HUES6 (cell line): ENCODE measurements at regions not wholly inside any gene's neighbourhood (a gene's known extent, or its start where the extent isn't known, plus 50 kb on each side); places are given as distances from the start of the nearest gene placed in this dataset.

Experiments
- H3K27ac ChIP-seq: 2 replicates; pipeline ENCODE4 v1.7.0; 2013; ENCODE audit warnings: low read depth, mild to moderate bottlenecking, low read length, inconsistent platforms
- H3K27me3 ChIP-seq: 2 replicates; pipeline ENCODE4 v1.6.1; 2013; ENCODE audit warnings: low read length; ENCODE audit not compliant: control insufficient read depth, insufficient read depth
- H3K36me3 ChIP-seq: 2 replicates; pipeline ENCODE4 v1.6.1; 2013; ENCODE audit warnings: low read length; ENCODE audit not compliant: control insufficient read depth, insufficient read depth
- H3K4me1 ChIP-seq: 2 replicates; pipeline ENCODE4 v1.6.1; 2013; ENCODE audit warnings: low read length; ENCODE audit not compliant: control insufficient read depth, insufficient read depth
- H3K4me3 ChIP-seq: 2 replicates; pipeline ENCODE4 v1.5.1; 2013; ENCODE audit warnings: low read depth, low read length
- H3K9ac ChIP-seq: one replicate; pipeline ENCODE4 v1.6.1; 2013; ENCODE audit warnings: mild to moderate bottlenecking, low read length
- H3K9me3 ChIP-seq: 2 replicates; pipeline ENCODE4 v1.6.1; 2013; ENCODE audit warnings: low read depth, low read length; ENCODE audit not compliant: control insufficient read depth, insufficient read depth

- Histone ChIP-seq H3K9ac (no peak overlapping the region), H3K27ac (no peak overlapping the region), H3K27me3 (no peaks in the 10 kb centered on the region)
Measured at GRCh38 chr3:22208844-22209243, 457.8 kb upstream of the ZNF385D start.

DNA sequence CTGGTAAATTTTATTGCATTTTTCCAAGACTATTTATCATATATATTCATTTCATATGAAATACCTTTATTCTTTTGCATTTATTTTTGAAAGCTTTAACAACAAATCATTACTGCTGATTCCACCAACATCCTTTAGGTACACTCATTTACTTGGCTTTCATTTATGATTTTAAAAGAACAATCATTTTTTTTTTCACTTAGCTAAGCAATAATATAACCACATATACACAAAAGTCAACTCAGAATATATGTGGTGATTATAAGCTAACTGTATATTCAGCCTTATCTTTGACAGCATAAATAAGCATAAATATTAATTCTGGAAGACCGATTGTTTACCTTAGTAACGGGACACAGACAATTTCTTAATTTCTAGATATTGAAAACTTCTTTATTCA is 458.6 kb upstream of the ZNF385D start:
- no peak overlapping the region for H3K4me3 ChIP-seq
- H3K9me3 ChIP-seq, result no peaks in the 10 kb centered on the region
- no peaks in the 10 kb centered on the region for H3K4me1 ChIP-seq
- no peak overlapping the region for H3K27ac ChIP-seq
- no peak overlapping the region for H3K9ac ChIP-seq
- H3K27me3 ChIP-seq, result no peaks in the 10 kb centered on the region
- no peaks in the 10 kb centered on the region for H3K36me3 ChIP-seq

More at GRCh38 chr3:22208844-22209243, 457.8 kb upstream of the ZNF385D start:
- Histone ChIP-seq H3K9me3 (no peaks in the 10 kb centered on the region), H3K4me3 (no peak overlapping the region), H3K4me1 (no peaks in the 10 kb centered on the region), H3K36me3 (no peaks in the 10 kb centered on the region)

GRCh38 chr3:22210693-22211092 is 459.7 kb upstream of the ZNF385D start:
- Histone ChIP-seq H3K27ac (no peak overlapping the region), H3K9ac (no peak overlapping the region), H3K4me3 (no peak overlapping the region), H3K36me3 (no peaks in the 10 kb centered on the region), H3K9me3 (no peaks in the 10 kb centered on the region), H3K27me3 (no peaks in the 10 kb centered on the region), H3K4me1 (no peaks in the 10 kb centered on the region)

GRCh38 chr3:22216601-22217000 is 465.6 kb upstream of the ZNF385D start:
- H3K4me1 ChIP-seq, result no peaks in the 10 kb centered on the region
- no peak overlapping the region for H3K4me3 ChIP-seq
- H3K9ac ChIP-seq, result no peak overlapping the region
- no peaks in the 10 kb centered on the region for H3K36me3 ChIP-seq
- H3K9me3 ChIP-seq, result no peaks in the 10 kb centered on the region
- H3K27ac ChIP-seq, result no peak overlapping the region
- no peaks in the 10 kb centered on the region for H3K27me3 ChIP-seq

DNA sequence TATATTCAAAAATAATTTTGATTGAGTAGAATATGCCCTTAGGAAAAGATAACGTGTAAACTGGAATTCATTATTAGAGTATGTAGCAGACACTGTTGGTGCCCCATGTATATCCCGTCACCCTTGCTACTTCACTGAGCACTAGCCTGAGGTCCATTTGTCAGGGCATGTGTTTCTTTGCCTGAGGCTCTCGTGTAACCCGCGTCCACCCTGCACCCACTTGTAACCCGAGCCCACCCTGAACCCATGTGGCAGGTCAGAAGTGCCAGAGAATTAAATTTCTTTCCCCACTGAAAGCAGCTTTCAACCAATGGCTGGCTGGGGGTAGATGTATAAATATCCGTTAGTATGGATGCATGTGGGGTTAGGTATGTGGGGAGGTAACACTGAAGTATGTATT is 474.2 kb upstream of the ZNF385D start:
- no peak overlapping the region for H3K9ac ChIP-seq
- no peaks in the 10 kb centered on the region for H3K27me3 ChIP-seq
- no peaks in the 10 kb centered on the region for H3K9me3 ChIP-seq
- H3K36me3 ChIP-seq, result no peaks in the 10 kb centered on the region
- H3K27ac ChIP-seq, result no peak overlapping the region
- no peaks in the 10 kb centered on the region for H3K4me1 ChIP-seq
- no peak overlapping the region for H3K4me3 ChIP-seq

GRCh38 chr3:22228705-22229104 is 477.7 kb upstream of the ZNF385D start:
- Histone ChIP-seq H3K36me3 (no peaks in the 10 kb centered on the region), H3K4me3 (no peak overlapping the region), H3K27ac (no peak overlapping the region), H3K4me1 (no peaks in the 10 kb centered on the region), H3K9ac (no peak overlapping the region), H3K27me3 (no peaks in the 10 kb centered on the region), H3K9me3 (no peaks in the 10 kb centered on the region)

DNA sequence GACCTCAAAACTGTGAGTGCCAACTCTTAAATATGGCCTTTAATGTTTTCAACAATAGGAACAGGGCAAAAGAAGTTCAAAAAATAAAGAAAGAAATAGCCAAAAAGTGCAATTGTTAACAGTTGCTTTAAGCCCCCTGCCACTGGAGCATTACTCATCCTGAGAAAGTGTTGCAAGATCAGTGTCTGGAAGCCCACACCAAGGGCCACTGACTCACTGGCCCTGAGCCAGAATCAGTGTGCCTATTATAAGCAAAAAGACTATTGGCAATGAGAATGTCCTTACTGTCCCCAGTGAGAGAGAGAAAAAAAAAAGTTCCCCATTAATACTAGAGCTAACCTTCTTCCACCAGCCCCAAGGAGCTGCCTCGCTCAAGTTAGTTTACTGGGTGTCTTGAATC is 480.1 kb upstream of the ZNF385D start:
- Histone ChIP-seq H3K9me3 (no peaks in the 10 kb centered on the region), H3K4me3 (no peak overlapping the region), H3K9ac (no peak overlapping the region), H3K4me1 (no peaks in the 10 kb centered on the region), H3K27me3 (no peaks in the 10 kb centered on the region), H3K36me3 (no peaks in the 10 kb centered on the region), H3K27ac (no peak overlapping the region)

GRCh38 chr3:22236490-22237270 is 485.7 kb upstream of the ZNF385D start:
- H3K27ac ChIP-seq, result no peak overlapping the region
- H3K9ac ChIP-seq, result no peak overlapping the region
- no peaks in the 10 kb centered on the region for H3K9me3 ChIP-seq
- no peaks in the 10 kb centered on the region for H3K27me3 ChIP-seq
- H3K4me1 ChIP-seq, result no peaks in the 10 kb centered on the region
- no peak overlapping the region for H3K4me3 ChIP-seq
- H3K36me3 ChIP-seq, result no peaks in the 10 kb centered on the region

DNA sequence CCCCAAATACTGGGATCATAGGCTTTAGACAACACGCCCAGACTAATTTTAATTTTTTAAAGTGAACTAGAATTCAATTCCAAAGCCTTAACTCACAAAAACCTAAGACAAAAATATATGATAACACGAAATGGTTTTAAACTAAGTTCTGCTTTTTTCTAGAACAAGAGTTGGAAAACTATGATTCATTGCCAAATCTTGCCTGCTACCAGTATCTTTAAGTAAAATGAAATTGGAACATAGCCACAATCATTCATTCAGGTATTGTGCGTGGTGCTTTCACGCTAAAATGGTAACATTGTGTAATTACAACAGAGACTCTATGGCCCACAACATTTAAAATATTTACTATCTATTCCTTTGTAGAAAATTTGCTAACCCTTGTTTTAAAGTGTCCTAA is 488.0 kb upstream of the ZNF385D start:
- Histone ChIP-seq H3K9ac (no peak overlapping the region), H3K9me3 (no peaks in the 10 kb centered on the region), H3K4me3 (no peak overlapping the region), H3K27ac (no peak overlapping the region), H3K36me3 (no peaks in the 10 kb centered on the region), H3K27me3 (no peaks in the 10 kb centered on the region), H3K4me1 (no peaks in the 10 kb centered on the region)

GRCh38 chr3:22241110-22241509 is 490.1 kb upstream of the ZNF385D start:
- Histone ChIP-seq H3K36me3 (no peaks in the 10 kb centered on the region), H3K9me3 (no peaks in the 10 kb centered on the region), H3K27ac (no peak overlapping the region), H3K9ac (no peak overlapping the region), H3K4me3 (no peak overlapping the region), H3K27me3 (no peaks in the 10 kb centered on the region), H3K4me1 (no peaks in the 10 kb centered on the region)

- Histone ChIP-seq H3K4me1 (no peaks in the 10 kb centered on the region), H3K27me3 (no peaks in the 10 kb centered on the region), H3K9ac (no peak overlapping the region), H3K4me3 (no peak overlapping the region), H3K9me3 (no peaks in the 10 kb centered on the region), H3K36me3 (no peaks in the 10 kb centered on the region), H3K27ac (no peak overlapping the region)
Measured at GRCh38 chr3:22244761-22245521, 493.9 kb upstream of the ZNF385D start.
